H1 (cell line): ENCODE measurements at regions not wholly inside any gene's neighbourhood (a gene's known extent, or its start where the extent isn't known, plus 50 kb on each side); places are given as distances from the start of the nearest gene placed in this dataset.

Source experiments
- CTCF ChIA-PET: fragments of 300-600 bp; sonication (Branson Sonifier 250); formaldehyde crosslinking; loops from one replicate; lab custom pipeline; 2021; ENCODE audit not compliant: partially characterized antibody; lab: Charles Lee
- POLR2A ChIA-PET: fragments of 300-600 bp; sonication (Branson Sonifier 250); formaldehyde crosslinking; loops from one replicate; lab custom pipeline; 2021; ENCODE audit warnings: inconsistent platforms; ENCODE audit not compliant: partially characterized antibody; lab: Charles Lee
- DNase-seq, 2 experiments: peaks; one replicate each; pipeline versions ENCODE4 v3.0.0 to v3.0.0-alpha.2; 2010 to 2022; ENCODE audit warnings: low spot score in 2 of 2, low read depth in 1 of 2, mixed read lengths in 1 of 2
- FAIRE-seq: peaks from 2 replicates; lab custom pipeline; 2011; peaks lifted over from hg19 to GRCh38; lab: Jason Lieb, UNC
- H2AFZ ChIP-seq: 2 replicates; pipeline ENCODE4 v1.8.1; 2012; ENCODE audit warnings: low read length, inconsistent platforms
- H2AK5ac ChIP-seq: 2 replicates; pipeline ENCODE4 v1.6.1; 2013; ENCODE audit warnings: low read depth, low read length
- H2BK120ac ChIP-seq: replicated peaks from 2 replicates; pipeline ENCODE3; 2013; ENCODE audit warnings: low read depth, low read length, inconsistent platforms
- H2BK12ac ChIP-seq: 2 replicates; pipeline ENCODE4 v1.6.1; 2013; ENCODE audit warnings: low read depth, low read length
- H2BK15ac ChIP-seq: 2 replicates; pipeline ENCODE4 v1.6.1; 2013; ENCODE audit warnings: low read length
- H2BK20ac ChIP-seq: 2 replicates; pipeline ENCODE4 v1.6.1; 2013; ENCODE audit warnings: low read length
- H2BK5ac ChIP-seq: 2 replicates; pipeline ENCODE4 v1.6.1; 2013; ENCODE audit warnings: low read depth, low read length
- H3K14ac ChIP-seq: 2 replicates; pipeline ENCODE4 v1.6.1; 2013; ENCODE audit warnings: inconsistent platforms; ENCODE audit not compliant: insufficient read length
- H3K18ac ChIP-seq: 2 replicates; pipeline ENCODE4 v1.6.1; 2013; ENCODE audit warnings: low read length; ENCODE audit errors: extremely low read depth
- H3K23ac ChIP-seq: 2 replicates; pipeline ENCODE4 v1.6.1; 2013; ENCODE audit warnings: inconsistent platforms; ENCODE audit not compliant: insufficient read length
- H3K23me2 ChIP-seq: 2 replicates; pipeline ENCODE4 v1.6.1; 2013; ENCODE audit warnings: low read depth, low read length
- H3K27ac ChIP-seq: 2 replicates; pipeline ENCODE4 v1.6.1; 2011; ENCODE audit warnings: low read depth, low read length, inconsistent platforms
- H3K27me3 ChIP-seq, 4 experiments: replicated peaks in 1 of 4; 1 replicate in 1 of 4; 2 replicates in 3 of 4; pipeline versions ENCODE4 v1.6.1 to v1.8.1; 2011 to 2013; ENCODE audit warnings: low read length in 3 of 4, mild to moderate bottlenecking in 3 of 4, inconsistent platforms in 2 of 4, mixed read lengths in 2 of 4, moderate library complexity in 1 of 4; ENCODE audit not compliant: control insufficient read depth in 3 of 4, insufficient read depth in 3 of 4; ENCODE audit errors: extremely low read depth in 1 of 4
- H3K36me3 ChIP-seq, 4 experiments: 2 replicates each; pipeline versions ENCODE4 v1.6.1 to v1.8.1; 2011 to 2013; ENCODE audit warnings: mild to moderate bottlenecking in 4 of 4, low read length in 3 of 4, moderate library complexity in 2 of 4, control low read depth in 1 of 4, inconsistent platforms in 1 of 4; ENCODE audit not compliant: insufficient read depth in 4 of 4, control insufficient read depth in 2 of 4
- H3K4ac ChIP-seq: replicated peaks from 2 replicates; pipeline ENCODE3; 2013; ENCODE audit warnings: low read length, low read depth, mixed read lengths, inconsistent platforms; ENCODE audit not compliant: insufficient read length
- H3K4me1 ChIP-seq, 4 experiments: replicated peaks in 1 of 4; 1 replicate in 1 of 4; 2 replicates in 3 of 4; pipeline versions ENCODE4 v1.6.1 to v1.8.1; 2011 to 2013; ENCODE audit warnings: low read length in 3 of 4, inconsistent platforms in 2 of 4, mixed read lengths in 1 of 4; ENCODE audit not compliant: insufficient read depth in 4 of 4, control insufficient read depth in 3 of 4
- H3K4me2 ChIP-seq, 2 experiments: 2 replicates each; pipeline versions ENCODE4 v1.6.1 to v1.8.1; 2011 to 2013; ENCODE audit warnings: low read depth in 2 of 2, low read length in 2 of 2, control low read depth in 1 of 2, inconsistent platforms in 1 of 2, mild to moderate bottlenecking in 1 of 2; ENCODE audit not compliant: insufficient read depth in 1 of 2
- H3K4me3 ChIP-seq, 4 experiments: fragments of 200-600, 300-600 bp in 1 of 4; sonication (generic), shearing (Covaris generic), sonication (Bioruptor Twin) in 1 of 4; 2 replicates each; pipeline versions ENCODE4 v1.5.1 to v1.8.1; 2011 to 2016; ENCODE audit warnings: low read length in 4 of 4, low read depth in 3 of 4, control low read depth in 2 of 4, inconsistent platforms in 2 of 4, mild to moderate bottlenecking in 2 of 4, mixed read lengths in 1 of 4, moderate library complexity in 1 of 4; ENCODE audit not compliant: insufficient read depth in 2 of 4; ENCODE audit errors: extremely low read depth in 1 of 4
- H3K56ac ChIP-seq: replicated peaks from 2 replicates; pipeline ENCODE3; 2013; ENCODE audit warnings: low read depth, mild to moderate bottlenecking, mixed read lengths, low read length, inconsistent platforms; ENCODE audit not compliant: insufficient read length
- H3K79me1 ChIP-seq: 2 replicates; pipeline ENCODE4 v1.6.1; 2013; ENCODE audit warnings: low read depth, low read length, control low read depth
- H3K79me2 ChIP-seq, 2 experiments: 2 replicates each; pipeline versions ENCODE4 v1.6.1 to v1.8.1; 2012 to 2013; ENCODE audit warnings: low read length in 2 of 2, mild to moderate bottlenecking in 2 of 2, inconsistent platforms in 1 of 2; ENCODE audit not compliant: insufficient read depth in 2 of 2, control insufficient read depth in 1 of 2
- H3K9ac ChIP-seq, 4 experiments: replicated peaks in 1 of 4; 1 replicate in 1 of 4; 2 replicates in 3 of 4; pipeline versions ENCODE4 v1.6.1 to v1.8.1; 2011 to 2013; ENCODE audit warnings: low read depth in 3 of 4, low read length in 3 of 4, control low read depth in 2 of 4, mild to moderate bottlenecking in 2 of 4, moderate library complexity in 2 of 4, inconsistent platforms in 1 of 4; ENCODE audit errors: extremely low read depth in 1 of 4
- H3K9me3 ChIP-seq, 2 experiments: 2 replicates each; pipeline versions ENCODE4 v1.6.1 to v1.8.1; 2012 to 2013; ENCODE audit warnings: mild to moderate bottlenecking in 2 of 2, moderate library complexity in 2 of 2, control low read depth in 1 of 2, inconsistent platforms in 1 of 2, low read depth in 1 of 2, low read length in 1 of 2, mixed read lengths in 1 of 2; ENCODE audit not compliant: insufficient read depth in 2 of 2
- H4K20me1 ChIP-seq, 2 experiments: replicated peaks in 1 of 2; 2 replicates each; pipeline versions ENCODE3 to v1.8.1; 2011 to 2013; ENCODE audit warnings: inconsistent platforms in 2 of 2, low read length in 2 of 2, mild to moderate bottlenecking in 1 of 2; ENCODE audit not compliant: insufficient read depth in 2 of 2, control insufficient read depth in 1 of 2
- H4K5ac ChIP-seq: 2 replicates; pipeline ENCODE4 v1.6.1; 2013; ENCODE audit warnings: low read length, low read depth, mixed read lengths, inconsistent platforms; ENCODE audit not compliant: insufficient read length
- H4K8ac ChIP-seq: 2 replicates; pipeline ENCODE4 v1.8.0; 2013; ENCODE audit warnings: mild to moderate bottlenecking, moderate library complexity, low read length, inconsistent platforms; ENCODE audit not compliant: insufficient read depth; ENCODE audit errors: extremely low read depth
- H4K91ac ChIP-seq: replicated peaks from 2 replicates; pipeline ENCODE3; 2013; ENCODE audit warnings: low read length, mixed read lengths, inconsistent platforms; ENCODE audit not compliant: insufficient read length
- BRCA1 ChIP-seq: IDR thresholded peaks from 2 replicates; pipeline ENCODE4 v1.6.1; 2012; ENCODE audit warnings: low read depth, low read length, improper control_type of control experiment
- CBX5 ChIP-seq: fragments of 300-800, 300-1000 bp; sonication (generic); IDR thresholded peaks from 2 replicates; pipeline ENCODE4 v1.7.1; 2016; ENCODE audit warnings: antibody characterized with exemption, low read length, low read depth
- EP300 ChIP-seq, 2 experiments: IDR thresholded peaks; 1 replicate in 1 of 2; 2 replicates in 1 of 2; pipeline ENCODE4 v1.6.1; 2011 to 2012; ENCODE audit warnings: low read depth in 2 of 2, low read length in 2 of 2, mild to moderate bottlenecking in 2 of 2, borderline replicate concordance in 1 of 2, inconsistent platforms in 1 of 2, moderate library complexity in 1 of 2
- HDAC6 ChIP-seq: IDR thresholded peaks from one replicate; pipeline ENCODE4 v1.7.1; 2012; ENCODE audit warnings: low read depth, mild to moderate bottlenecking, inconsistent platforms, low read length, moderate library complexity
- KDM1A ChIP-seq: fragments of 200-600, 300-600 bp; sonication (generic); IDR thresholded peaks from 2 replicates; pipeline ENCODE4 v1.7.1; 2016; ENCODE audit warnings: mild to moderate bottlenecking, low read length, borderline replicate concordance
- KDM4A ChIP-seq: IDR thresholded peaks from one replicate; pipeline ENCODE4 v1.7.1; 2012; ENCODE audit warnings: low read depth, mild to moderate bottlenecking, moderate library complexity, low read length, inconsistent platforms; ENCODE audit not compliant: severe bottlenecking
- RAD21 ChIP-seq, 2 experiments: IDR thresholded peaks in 1 of 2; conservative IDR thresholded peaks in 1 of 2; 2 replicates each; pipeline ENCODE4 v1.6.1; 2011; ENCODE audit warnings: low read depth in 2 of 2, low read length in 2 of 2, improper control_type of control experiment in 1 of 2, inconsistent platforms in 1 of 2, mild to moderate bottlenecking in 1 of 2, moderate library complexity in 1 of 2
- SIRT6 ChIP-seq: IDR thresholded peaks from one replicate; pipeline ENCODE4 v1.7.1; 2012; ENCODE audit warnings: low read length, inconsistent platforms
- SP2 ChIP-seq: IDR thresholded peaks from 2 replicates; pipeline ENCODE4 v1.6.1; 2012; ENCODE audit warnings: mild to moderate bottlenecking, low read length, inconsistent platforms
- TBP ChIP-seq: IDR thresholded peaks from 2 replicates; pipeline ENCODE4 v1.6.1; 2011; ENCODE audit warnings: low read depth, low read length, improper control_type of control experiment
- USF2 ChIP-seq: IDR thresholded peaks from 2 replicates; pipeline ENCODE4 v1.6.1; 2011; ENCODE audit warnings: low read length, improper control_type of control experiment
- ZNF274 ChIP-seq: IDR thresholded peaks from 2 replicates; pipeline ENCODE4 v1.7.0; 2012; ENCODE audit warnings: low read length, borderline replicate concordance; ENCODE audit errors: extremely low read depth
- WGBS, 2 experiments: shearing (Covaris generic) in 1 of 2; methylation state at CpG; one replicate each; pipeline versions ENCODE4 v1.1.6 to v1.1.7; 2013 to 2015; ENCODE audit warnings: low lambda C conversion rate in 2 of 2, mixed read lengths in 2 of 2, inconsistent platforms in 1 of 2, low coverage in 1 of 2, missing lambda C conversion rate in 1 of 2; ENCODE audit not compliant: insufficient replicate concordance in 2 of 2, insufficient coverage in 1 of 2, insufficient read length in 1 of 2; ENCODE audit errors: extremely low coverage in 1 of 2, missing lambda C conversion rate in 1 of 2; 5-methylcytosine and 5-hydroxymethylcytosine counted together

- Histone ChIP-seq H4K20me1 (no peaks in the 10 kb centered on the region), H3K18ac (no peak overlapping the region), H3K4me3 (no peak overlapping the region)
- TF ChIP-seq SIRT6 (no peak), EP300 (IDR thresholded peaks at IDR 0.05; ENCODE audit: borderline replicate concordance in 1 of 2, low read depth in 2 of 2, low read length in 2 of 2) (no peak), CBX5 (no peak), HDAC6 (no peak), USF2 (no peak), BRCA1 (no peak), ZNF274 (no peak), KDM4A (no peak), TBP (no peak), SP2 (no peak), RAD21 (IDR thresholded peaks at IDR 0.05 in 1 of 2, conservative IDR thresholded peaks at IDR 0.05 in 1 of 2; ENCODE audit: low read depth in 2 of 2, low read length in 2 of 2) (no peak), KDM1A (no peak)
- TF ChIP-seq, all 59 proteins: peak for 0
- Histone ChIP-seq H2AFZ (no peak overlapping the region), H2BK5ac (no peak overlapping the region), H3K27ac (no peak overlapping the region), H3K23me2 (peaks cover 5% of the 10 kb centered on the region; the same call in 1 of the 2 replicates), H3K4me1 (peaks cover 0 to 2% (median 0%) of the 10 kb centered on the region in 4 experiments; a peak in 1 of 7 replicates), H3K79me1 (no peaks in the 10 kb centered on the region), H3K27me3 (no peaks in the 10 kb centered on the region; a peak in 1 of 7 replicates), H3K56ac (no peak overlapping the region), H2AK5ac (no peak overlapping the region), H3K79me2 (no peaks in the 10 kb centered on the region), H3K9me3 (no peaks in the 10 kb centered on the region), H3K4me2 (no peak overlapping the region), H3K36me3 (no peaks in the 10 kb centered on the region), H3K4ac (no peak overlapping the region), H3K9ac (no peak overlapping the region), H2BK15ac (no peak overlapping the region), H3K14ac (no peak overlapping the region), H2BK20ac (no peak overlapping the region), H3K23ac (no peak overlapping the region), H2BK12ac (no peak overlapping the region), H4K8ac (no peak overlapping the region), H4K91ac (no peak overlapping the region), H2BK120ac (no peak overlapping the region), H4K5ac (no peak overlapping the region)
- POLR2A ChIA-PET = no interaction called here
- WGBS, 2 experiments = 93% methylated on average over 4 of the region's 4 CpGs; no CpG with 5 or more reads in 1 of the 2 experiments
- DNase-seq (no peak), FAIRE-seq (no peak)
- CTCF ChIA-PET = interaction anchor here (0.6 to 5.4 kb wide), 11 partner anchors 9 to 128 kb away, joined by 3 to 31 read pairs (median 5); no protein-coding TSS in a partner anchor
Measured at GRCh38 chr10:71031026-71031425, 142.7 kb upstream of the PCBD1 start.
